Pancreas (tissue), 10 donors: ENCODE measurements at regions not wholly inside any gene's neighbourhood (a gene's known extent, or its start where the extent isn't known, plus 50 kb on each side); places are given as distances from the start of the nearest gene placed in this dataset.

Experiments used
- ATAC-seq, 4 donors: fragments of 200-7000 bp; cut with Tn5 transposase; one replicate each; pipeline versions ENCODE4 v1.8.0 to v1.9.1; 2020; ENCODE audit warnings: mild to moderate bottlenecking in 4 of 4, moderate library complexity in 4 of 4
- DNase-seq, 6 donors: peaks; one replicate each; pipeline ENCODE4 v3.0.0-alpha.2; 2020
- FAIRE-seq: peaks from 2 replicates; lab custom pipeline; 2012; peaks lifted over from hg19 to GRCh38; lab: Jason Lieb, UNC
- H3K27ac ChIP-seq, 4 donors: fragments of 200-600 bp; sonication (generic); 1 replicate in 3 of 4; 2 replicates in 1 of 4; pipeline versions ENCODE4 v1.5.0 to v1.8.0; 2020
- H3K27me3 ChIP-seq, 4 donors: fragments of 200-600 bp; one replicate each; pipeline ENCODE4 v1.8.0; 2021
- H3K36me3 ChIP-seq, 3 donors: fragments of 200-600 bp; sonication (generic) in 1 of 3; one replicate each; pipeline versions ENCODE4 v1.5.0 to v1.8.0; 2020 to 2021
- H3K4me1 ChIP-seq, 3 donors: fragments of 200-600 bp; one replicate each; pipeline ENCODE4 v1.8.0; 2021
- H3K4me3 ChIP-seq, 4 donors: fragments of 200-600 bp; sonication (generic) in 2 of 4; one replicate each; pipeline versions ENCODE4 v1.5.0 to v1.8.0; 2020 to 2021
- H3K9me3 ChIP-seq, 4 donors: fragments of 200-600 bp; one replicate each; pipeline ENCODE4 v1.8.0; 2021
- CTCF ChIP-seq, 4 donors: fragments of 200-600 bp; sonication (generic) in 3 of 4; IDR thresholded peaks; one replicate each; pipeline versions ENCODE4 v1.5.0 to v1.8.0; 2021; ENCODE audit warnings: antibody characterized with exemption in 4 of 4
- WGBS, 2 donors: extraction: QIAGEN DNeasy Blood & Tissue Kit; methylation state at CpG; one replicate each; pipeline ENCODE4 v1.1.7; 2013; 5-methylcytosine and 5-hydroxymethylcytosine counted together
- intact Hi-C, 3 donors: fragments of 100-400 bp; cut with DNase I; formaldehyde crosslinking; loops; one replicate each; pipeline versions ENCODE4 v1.11.1 to v1.14.2; 2022
- donor health status: healthy with polysubstance abuse.
- donor health status: DM: no; HTN: no; CAD: no; lungs with moderate emphysema.
- donor health status: DM: no; HTN: no; CAD: no.
- donor health status: control.
- donor health status: control.
- donor health status: Bipolar disorder and iron deficiency.
- donor health status: DM: yes; HTN: yes; CAD: no.
- donor health status: DM: no; HTN: no; CAD: no.
- donor health status: DM: no; HTN: no; CAD: no.
- donor health status: DM: yes; HTN: yes; CAD: no.

GRCh38 chr16:60001523-60001922, 1267.4 kb upstream of the GOT2 start:
- no peaks in the 10 kb centered on the region for H3K36me3 ChIP-seq
- no peak overlapping the region for H3K4me3 ChIP-seq
- no peak for DNase-seq
- H3K27ac ChIP-seq: no peak overlapping the region
- no peak for TF ChIP-seq CTCF (IDR thresholded peaks at IDR 0.05)
- H3K4me1 ChIP-seq: no peaks in the 10 kb centered on the region
- intact Hi-C loops: no loop called here
- no peaks in the 10 kb centered on the region for H3K9me3 ChIP-seq
- ATAC-seq: no peak
- WGBS, 2 donors: 52 to 57% methylated on average over 3 of the region's 3 CpGs
- no peak for FAIRE-seq
- H3K27me3 ChIP-seq: no peaks in the 10 kb centered on the region

- intact Hi-C loops: no loop called here
- no peak for TF ChIP-seq CTCF (IDR thresholded peaks at IDR 0.05)
- no peak for FAIRE-seq
Observed at GRCh38 chr16:59997706-59998105, 1263.6 kb upstream of the GOT2 start.

GRCh38 chr16:59993101-59993500, 1259.0 kb upstream of the GOT2 start:
- Histone ChIP-seq H3K27ac (no peak overlapping the region), H3K9me3 (no peaks in the 10 kb centered on the region), H3K4me1 (no peaks in the 10 kb centered on the region), H3K27me3 (no peaks in the 10 kb centered on the region), H3K36me3 (no peaks in the 10 kb centered on the region), H3K4me3 (no peak overlapping the region)
- no peak for TF ChIP-seq CTCF (IDR thresholded peaks at IDR 0.05)
- DNase-seq (no peak), FAIRE-seq (no peak), ATAC-seq (no peak)
- intact Hi-C loops: no loop called here
- 58 to 65% methylated on average over 10 of the region's 10 CpGs for WGBS, 2 donors

More at GRCh38 chr16:59997706-59998105, 1263.6 kb upstream of the GOT2 start:
- DNase-seq: no peak
- Histone ChIP-seq H3K27ac (no peak overlapping the region), H3K4me1 (no peaks in the 10 kb centered on the region), H3K9me3 (no peaks in the 10 kb centered on the region), H3K36me3 (no peaks in the 10 kb centered on the region), H3K4me3 (no peak overlapping the region), H3K27me3 (no peaks in the 10 kb centered on the region)
- WGBS, 2 donors: 70 to 88% methylated on average over 4 of the region's 4 CpGs
- ATAC-seq: no peak

- Histone ChIP-seq H3K4me1 (no peaks in the 10 kb centered on the region), H3K36me3 (no peaks in the 10 kb centered on the region), H3K27me3 (no peaks in the 10 kb centered on the region), H3K9me3 (no peaks in the 10 kb centered on the region), H3K4me3 (no peak overlapping the region), H3K27ac (no peak overlapping the region)
- no peak for ATAC-seq
- intact Hi-C loops: no loop called here
- FAIRE-seq: no peak
- WGBS, 2 donors: 36 to 57% methylated on average over 2 of the region's 2 CpGs
- no peak for TF ChIP-seq CTCF (IDR thresholded peaks at IDR 0.05)
- no peak for DNase-seq
Observed at GRCh38 chr16:59991171-59991570, 1257.1 kb upstream of the GOT2 start.

- no peaks in the 10 kb centered on the region for H3K9me3 ChIP-seq
- H3K36me3 ChIP-seq: no peaks in the 10 kb centered on the region
- no peaks in the 10 kb centered on the region for H3K27me3 ChIP-seq
- DNase-seq (no peak), FAIRE-seq (no peak), ATAC-seq (no peak)
- no peak for TF ChIP-seq CTCF (IDR thresholded peaks at IDR 0.05)
- H3K4me3 ChIP-seq: no peak overlapping the region
- WGBS, 2 donors: 38 to 49% methylated on average over 1 of the region's 1 CpG
- no peaks in the 10 kb centered on the region for H3K4me1 ChIP-seq
- intact Hi-C loops: no loop called here
- H3K27ac ChIP-seq: no peak overlapping the region
Observed at GRCh38 chr16:59988591-59988990, 1254.5 kb upstream of the GOT2 start.
